ENCODE measurements at regions not wholly inside any gene's neighbourhood (a gene's known extent, or its start where the extent isn't known, plus 50 kb on each side); places are given as distances from the start of the nearest gene placed in this dataset.
A peak's percentile ranks its signal among the peaks of the same experiment; 100 is the strongest.
"Not testable (repeated sequence)": the region's sequence is repeated elsewhere in the genome, so short reads cannot be mapped to it uniquely, and the experiment has no call there.

DNA sequence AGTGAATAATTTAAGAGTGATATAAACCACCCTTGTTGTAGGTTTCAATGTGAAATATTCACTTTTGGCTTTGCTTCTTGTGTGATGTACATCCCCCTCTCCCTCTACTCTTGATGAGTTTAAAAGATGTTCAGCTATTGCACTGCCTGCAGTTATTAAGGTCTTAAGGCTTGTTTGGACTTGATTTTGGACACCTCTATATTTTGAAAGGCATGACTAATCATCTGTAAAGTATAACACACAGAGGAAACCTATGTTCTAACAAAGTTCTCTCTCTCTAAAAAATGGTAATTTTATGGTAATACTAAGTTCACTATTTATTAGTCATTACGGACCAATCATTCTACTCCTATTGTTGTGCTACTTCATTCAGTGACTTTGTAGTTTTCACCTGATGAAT lies 1719.9 kb downstream of the GRIK2 start:
- no peak for DNase-seq

- DNase-seq, result no peak
Observed at GRCh38 chr6:103107985-103108384, 1714.5 kb downstream of the GRIK2 start.

DNA sequence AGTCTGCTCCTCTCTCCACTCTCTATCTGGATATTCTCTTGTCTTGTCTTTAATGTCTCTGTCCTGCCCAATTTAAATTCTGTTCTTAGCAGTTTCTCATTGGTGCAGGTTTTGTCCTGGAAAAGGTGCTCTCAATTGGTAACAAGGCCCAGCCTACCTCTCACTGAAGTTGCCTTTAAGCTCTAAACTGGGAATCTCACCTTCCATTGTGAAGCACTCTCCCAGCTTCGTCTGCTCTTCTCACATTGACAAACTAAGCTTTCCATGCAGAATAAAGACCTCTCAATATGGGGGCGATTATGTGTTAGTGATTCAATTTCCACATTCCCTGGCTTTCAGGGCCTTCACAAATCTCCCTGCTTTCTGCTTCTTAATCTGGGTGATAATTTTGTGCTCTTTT lies 1712.2 kb downstream of the GRIK2 start:
- no peak for DNase-seq

- no peak for DNase-seq
Observed at GRCh38 chr6:103101267-103101666, 1707.8 kb downstream of the GRIK2 start.

DNA sequence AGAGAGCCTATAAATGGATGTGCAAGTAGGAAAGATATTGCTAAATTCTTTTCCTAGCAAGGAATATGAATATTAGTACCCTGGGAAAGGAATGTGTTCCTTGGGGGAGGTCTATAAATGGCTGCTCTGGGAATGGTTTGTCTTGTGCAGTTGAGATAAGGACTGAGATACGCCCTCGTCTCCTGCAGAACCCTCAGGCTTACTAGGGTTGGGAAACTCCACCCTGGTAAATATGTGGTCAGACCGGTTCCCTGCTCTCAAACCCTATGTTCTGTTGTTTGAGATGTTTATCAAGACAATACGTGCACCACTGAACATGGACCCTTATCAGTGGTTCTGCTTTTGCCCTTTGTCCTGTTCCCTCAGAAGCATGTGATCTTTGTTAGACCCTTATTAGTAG lies 1698.9 kb downstream of the GRIK2 start:
- not testable (repeated sequence) for DNase-seq

GRCh38 chr6:103085801-103086200 lies 1692.3 kb downstream of the GRIK2 start:
- no peak for DNase-seq

- no peak for DNase-seq
Observed at GRCh38 chr6:103081876-103082630, 1688.5 kb downstream of the GRIK2 start.

DNA sequence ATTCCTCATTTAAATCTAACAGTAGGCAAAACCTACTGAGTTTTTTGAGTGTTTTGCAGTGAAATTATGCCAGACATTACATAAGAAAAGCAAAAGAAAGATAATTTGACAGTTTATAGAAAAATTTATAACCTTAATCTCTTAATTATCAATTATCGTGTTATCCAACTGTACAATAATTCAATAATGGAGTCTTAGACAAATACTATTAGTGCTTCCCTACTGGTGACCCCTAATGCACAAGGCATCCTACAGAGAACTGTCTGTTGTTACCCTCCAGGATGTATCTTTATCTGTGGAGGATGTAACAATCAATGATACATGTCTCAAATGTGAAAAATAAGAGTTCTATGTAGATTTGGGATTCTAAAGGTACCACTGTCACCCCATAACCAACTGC lies 1687.6 kb downstream of the GRIK2 start:
- DNase-seq, result no peak

DNA sequence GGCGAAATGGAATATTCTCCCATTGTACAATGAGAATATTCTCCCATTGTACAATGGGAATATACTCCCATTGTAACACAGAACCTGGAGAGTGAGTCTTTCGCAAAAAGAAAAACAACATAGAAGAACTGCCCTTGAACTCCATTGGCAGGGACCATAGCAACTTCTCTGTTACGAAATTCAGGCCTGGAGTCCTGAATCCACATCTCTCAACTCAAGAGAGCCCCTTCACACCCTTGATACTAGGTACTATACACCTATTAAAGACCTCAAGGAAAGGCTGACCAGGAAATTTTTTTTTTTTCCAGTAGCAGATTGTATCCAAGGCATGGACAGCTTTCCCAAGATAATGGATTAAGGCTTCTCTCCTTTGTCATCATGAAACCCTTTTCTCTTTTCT lies 1687.0 kb downstream of the GRIK2 start:
- no peak for DNase-seq

DNA sequence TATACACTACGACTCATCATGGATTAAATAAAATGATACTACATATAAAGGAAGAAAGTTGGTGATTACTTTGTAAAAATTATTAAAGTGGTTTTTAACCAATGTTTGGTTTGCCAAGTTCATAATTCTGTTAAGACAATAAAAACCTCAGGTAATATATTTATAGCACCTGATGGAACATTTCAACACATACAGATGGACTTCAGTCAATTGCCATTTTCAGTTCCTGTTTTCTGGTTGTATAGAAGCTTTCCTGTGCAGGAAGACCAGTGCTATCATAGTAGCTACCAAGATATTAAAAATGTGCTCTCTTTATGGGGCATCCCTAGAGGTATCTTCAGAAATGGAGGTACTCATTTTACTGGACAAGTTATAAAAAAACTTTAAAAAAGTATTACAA lies 1686.4 kb downstream of the GRIK2 start:
- no peak for DNase-seq

- no peak for DNase-seq
Observed at GRCh38 chr6:103062136-103062535, 1668.6 kb downstream of the GRIK2 start.

DNA sequence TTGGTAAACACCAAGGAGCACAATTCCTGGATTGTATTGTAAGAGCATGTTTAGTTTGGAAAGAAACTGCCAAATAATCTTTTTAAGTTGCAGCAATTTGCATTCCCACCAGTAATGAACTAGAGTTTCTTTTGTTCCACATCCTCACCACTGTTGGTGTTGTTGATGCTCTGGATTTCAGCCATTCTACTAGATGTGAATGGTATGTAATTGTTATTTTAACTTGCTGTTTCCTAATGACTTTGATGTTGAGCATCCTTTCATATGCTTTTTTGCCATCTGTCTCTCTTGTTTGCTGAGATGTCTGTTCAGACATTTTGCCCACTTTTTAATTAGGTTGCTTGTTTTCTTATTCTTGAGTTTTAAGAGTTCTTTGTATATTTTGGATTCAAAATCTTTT lies 1654.1 kb downstream of the GRIK2 start:
- DNase-seq, result no peak

- peak; percentile 97 for DNase-seq
Observed at GRCh38 chr6:103042336-103042735, 1648.8 kb downstream of the GRIK2 start.

- no peak for DNase-seq
Observed at GRCh38 chr6:103036846-103037245, 1643.3 kb downstream of the GRIK2 start.

DNA sequence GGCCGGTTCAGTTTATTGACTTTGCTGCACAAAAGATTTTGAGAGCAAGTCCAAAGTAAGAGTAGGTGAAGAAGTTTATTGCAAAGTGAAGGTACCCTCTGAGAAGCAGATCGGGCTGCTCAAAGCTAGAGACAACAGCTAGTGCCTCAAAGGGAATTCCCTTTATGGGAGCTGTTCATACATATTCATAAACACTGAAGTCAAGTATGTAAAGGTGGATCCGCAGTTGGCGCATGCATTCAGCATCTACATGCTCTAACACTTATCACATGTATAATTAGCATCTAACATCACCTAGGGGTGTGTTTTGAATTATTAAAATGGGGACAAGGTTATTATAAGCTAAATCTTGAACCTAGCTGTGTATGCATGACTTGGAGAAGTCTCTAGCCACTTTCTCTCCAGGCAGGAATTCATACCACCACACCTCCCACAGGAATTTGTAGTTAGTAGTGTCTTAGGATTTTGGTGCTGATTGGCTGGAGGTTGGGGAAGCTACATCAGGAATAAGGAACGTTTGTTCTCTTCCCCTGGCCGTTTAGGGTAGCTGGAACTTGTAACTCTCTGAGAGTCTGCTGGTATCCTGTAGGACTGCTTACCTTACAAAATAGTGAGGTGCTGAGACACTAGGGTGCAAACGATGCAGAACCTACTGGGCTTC lies 1633.9 kb downstream of the GRIK2 start:
- no peak for DNase-seq

- DNase-seq, result no peak
Observed at GRCh38 chr6:103018426-103018825, 1624.9 kb downstream of the GRIK2 start.

DNA sequence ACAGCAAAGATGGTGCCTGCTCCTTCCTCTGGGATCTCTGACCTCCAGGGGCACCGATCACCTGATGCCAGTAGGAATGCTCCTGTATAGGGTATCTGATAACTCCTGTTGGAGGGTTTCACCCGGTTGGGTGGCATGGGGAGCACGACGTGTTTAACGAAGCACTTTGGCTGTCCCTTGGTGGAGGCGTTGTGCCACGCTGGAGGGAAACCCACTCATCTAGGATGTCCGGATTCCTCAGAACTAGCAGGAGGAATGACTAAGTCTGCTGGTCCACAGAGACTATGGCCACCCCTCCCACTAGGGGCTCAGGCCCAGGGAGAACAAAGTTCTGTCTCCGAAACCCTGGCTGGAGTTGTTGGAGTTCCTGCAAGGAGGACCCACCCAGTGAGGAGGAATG lies 1624.4 kb downstream of the GRIK2 start:
- DNase-seq, result no peak

- no peak for DNase-seq
Observed at GRCh38 chr6:103011605-103012004, 1618.1 kb downstream of the GRIK2 start.

- no peak for DNase-seq
Observed at GRCh38 chr6:103002282-103002681, 1608.8 kb downstream of the GRIK2 start.

GRCh38 chr6:103001724-103002123 lies 1608.2 kb downstream of the GRIK2 start:
- no peak for DNase-seq

DNA sequence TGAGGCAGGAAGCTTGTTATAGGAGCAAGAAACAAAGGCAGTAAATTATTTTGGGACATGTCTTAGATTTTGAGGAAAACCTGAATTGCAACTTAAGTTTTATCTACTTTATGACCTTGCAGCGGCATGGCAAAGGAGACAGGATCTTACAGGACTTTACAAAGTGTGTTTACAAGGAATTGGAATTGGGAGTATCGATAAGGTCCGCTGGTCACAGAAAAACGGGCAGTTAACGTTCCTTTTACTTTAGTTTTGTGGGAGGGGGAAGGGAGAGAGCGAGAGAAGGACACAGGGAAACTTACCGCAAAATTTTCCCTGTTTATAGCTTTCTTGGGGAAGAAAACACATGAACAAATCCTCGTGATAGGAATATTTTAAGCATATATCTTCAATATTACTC lies 1607.2 kb downstream of the GRIK2 start:
- no peak for DNase-seq

DNA sequence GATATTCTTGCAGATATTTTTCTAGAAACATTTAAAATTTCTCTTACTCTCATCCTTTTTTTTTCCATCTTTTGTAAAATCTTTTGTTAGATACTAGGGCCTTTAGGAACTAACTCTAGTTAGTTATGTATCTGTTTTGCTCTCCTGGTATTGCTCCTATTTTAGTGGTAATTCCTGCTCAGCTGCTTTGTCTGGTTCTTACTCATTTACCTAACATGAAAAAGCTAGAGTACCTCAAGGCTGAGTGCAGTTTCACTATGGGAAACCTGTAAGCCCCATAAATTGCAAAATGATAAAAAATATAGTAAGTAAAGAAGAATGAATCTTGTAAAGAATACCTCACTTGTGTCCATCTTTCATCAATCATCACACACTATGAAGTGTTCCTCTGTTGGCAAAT lies 1602.0 kb downstream of the GRIK2 start:
- DNase-seq, result no peak

- DNase-seq, result no peak
Observed at GRCh38 chr6:102994866-102995265, 1601.4 kb downstream of the GRIK2 start.

GRCh38 chr6:102986086-102986485 lies 1592.6 kb downstream of the GRIK2 start:
- DNase-seq, result no peak

DNA sequence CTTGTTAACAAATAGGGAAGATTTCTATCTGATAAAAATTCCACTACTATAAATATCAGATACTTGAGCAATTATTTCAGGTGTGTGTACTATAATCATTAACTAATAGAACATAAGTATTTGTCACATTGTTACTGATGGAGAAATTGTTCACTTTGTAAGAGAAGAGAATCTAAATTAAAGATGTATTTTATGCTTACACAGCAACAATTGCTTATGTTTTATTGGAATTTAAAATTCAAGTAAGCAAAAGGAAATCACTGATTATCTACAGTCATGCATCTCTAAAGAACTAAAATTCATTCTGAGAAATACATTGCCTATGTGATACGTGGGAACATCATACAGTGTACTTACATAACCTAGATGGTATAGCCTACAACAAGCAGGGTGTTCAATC lies 1590.8 kb downstream of the GRIK2 start:
- DNase-seq, result no peak
